HCT116 (cell line): ENCODE measurements at regions not wholly inside any gene's neighbourhood (a gene's known extent, or its start where the extent isn't known, plus 50 kb on each side); places are given as distances from the start of the nearest gene placed in this dataset.

Source experiments
- ATAC-seq: fragments of 200-7000 bp; cut with Tn5 transposase; 2 replicates; pipeline ENCODE4 v1.9.1; 2020; ENCODE audit warnings: mild to moderate bottlenecking, moderate library complexity
- BruUV-seq: library from RNA; stranded (reverse); fragments of 400-500 nt; replicated peaks from 2 replicates; lab custom pipeline; 2021; lab: Mats Ljungman, UMichigan
- CTCF ChIA-PET: fragments of 300-600 bp; sonication (Branson Sonifier 250); formaldehyde crosslinking; loops from one replicate; lab custom pipeline; 2021; ENCODE audit warnings: antibody characterized with exemption; lab: Charles Lee
- POLR2A ChIA-PET: fragments of 300-600, 350-600 bp; sonication (Branson Sonifier 250); formaldehyde crosslinking; loops from one replicate; lab custom pipeline; 2021; ENCODE audit warnings: antibody characterized with exemption; lab: Charles Lee
- RAD21 ChIA-PET, 2 experiments: fragments of 300-600 bp; sonication (Branson Sonifier 250); formaldehyde crosslinking; loops; one replicate each; lab custom pipeline; 2023; ENCODE audit warnings: low total read pairs in 2 of 2; ENCODE audit not compliant: uncharacterized antibody in 2 of 2, unreplicated experiment in 2 of 2, low non-redundant PET in 1 of 2; lab: Charles Lee
- DNase-seq: peaks from one replicate; pipeline ENCODE4 v3.0.0-alpha.2; 2010; ENCODE audit warnings: low read depth, low spot score
- H2AFZ ChIP-seq: fragments of 200-600 bp; shearing (Covaris generic), sonication (generic); 2 replicates; pipeline ENCODE4 v1.6.1; 2017; ENCODE audit warnings: low read depth, mixed run types, mixed read lengths, antibody characterized with exemption, low read length; ENCODE audit not compliant: poor library complexity, severe bottlenecking
- H3K27ac ChIP-seq: 2 replicates; pipeline ENCODE4 v1.5.1; 2012; ENCODE audit warnings: low read depth, low read length
- H3K27me3 ChIP-seq: fragments of 200-600 bp; sonication (generic); 2 replicates; pipeline ENCODE4 v1.6.1; 2016; ENCODE audit warnings: mixed run types, low read length, mixed read lengths; ENCODE audit not compliant: insufficient read depth
- H3K36me3 ChIP-seq, 2 experiments: fragments of 200-500 bp in 1 of 2; fragments of 200-600 bp in 1 of 2; sonication (Bioruptor generic) in 1 of 2; sonication (generic) in 1 of 2; 2 replicates each; pipeline versions ENCODE4 v1.5.1 to v1.6.1; 2014 to 2016; ENCODE audit warnings: low read length in 2 of 2, inconsistent platforms in 1 of 2, mixed read lengths in 1 of 2, mixed run types in 1 of 2; ENCODE audit not compliant: insufficient read depth in 2 of 2, control insufficient read depth in 1 of 2
- H3K4me1 ChIP-seq, 2 experiments: fragments of 200-600 bp in 1 of 2; sonication (generic) in 1 of 2; 2 replicates each; pipeline versions ENCODE4 v1.5.1 to v1.6.1; 2012 to 2017; ENCODE audit warnings: low read length in 2 of 2, inconsistent platforms in 1 of 2, mild to moderate bottlenecking in 1 of 2, mixed read lengths in 1 of 2, mixed run types in 1 of 2, moderate library complexity in 1 of 2; ENCODE audit not compliant: insufficient read depth in 2 of 2, control insufficient read depth in 1 of 2
- H3K4me2 ChIP-seq: fragments of 200-600 bp; sonication (generic); 2 replicates; pipeline ENCODE4 v1.6.1; 2017; ENCODE audit warnings: mixed run types, low read length, mixed read lengths
- H3K4me3 ChIP-seq, 2 experiments: fragments of 200-600 bp in 1 of 2; sonication (generic) in 1 of 2; replicated peaks in 1 of 2; 2 replicates each; pipeline ENCODE4 v1.5.1; 2011 to 2016; ENCODE audit warnings: low read length in 2 of 2, control low read depth in 1 of 2, low read depth in 1 of 2, mild to moderate bottlenecking in 1 of 2, mixed read lengths in 1 of 2, mixed run types in 1 of 2
- H3K79me2 ChIP-seq: fragments of 200-600 bp; sonication (generic); 2 replicates; pipeline ENCODE4 v1.6.1; 2017; ENCODE audit warnings: mild to moderate bottlenecking, mixed run types, low read length, moderate library complexity, mixed read lengths; ENCODE audit not compliant: insufficient read depth
- H3K9ac ChIP-seq: fragments of 200-600 bp; sonication (generic); 2 replicates; pipeline ENCODE4 v1.6.1; 2016; ENCODE audit warnings: low read length, mixed read lengths
- H3K9me2 ChIP-seq: fragments of 200-600 bp; sonication (generic), shearing (Covaris generic); 2 replicates; pipeline ENCODE4 v1.6.1; 2017; ENCODE audit warnings: mixed run types, mild to moderate bottlenecking, moderate library complexity; ENCODE audit not compliant: insufficient read depth
- H3K9me3 ChIP-seq, 2 experiments: fragments of 200-500 bp in 1 of 2; fragments of 200-600 bp in 1 of 2; sonication (Bioruptor generic) in 1 of 2; sonication (generic) in 1 of 2; 2 replicates each; pipeline ENCODE4 v1.6.1; 2014 to 2017; ENCODE audit warnings: low read length in 2 of 2, mixed read lengths in 2 of 2, inconsistent platforms in 1 of 2, low read depth in 1 of 2, mild to moderate bottlenecking in 1 of 2, mixed run types in 1 of 2, moderate library complexity in 1 of 2; ENCODE audit not compliant: control insufficient read depth in 1 of 2, insufficient read depth in 1 of 2
- H4K20me1 ChIP-seq: fragments of 200-600 bp; sonication (generic), shearing (Covaris generic); 2 replicates; pipeline ENCODE4 v1.6.1; 2017; ENCODE audit warnings: mixed run types, mild to moderate bottlenecking, moderate library complexity; ENCODE audit not compliant: insufficient read depth
- ATF3 ChIP-seq: IDR thresholded peaks from 2 replicates; pipeline ENCODE4 v1.6.1; 2012
- CTCF ChIP-seq, 3 experiments: fragments of 200-600 bp in 1 of 3; sonication (generic) in 1 of 3; IDR thresholded peaks in 2 of 3; conservative IDR thresholded peaks in 1 of 3; 2 replicates each; pipeline ENCODE4 v1.5.1; 2012 to 2017; ENCODE audit warnings: low read depth in 2 of 3, low read length in 2 of 3, antibody characterized with exemption in 1 of 3, borderline replicate concordance in 1 of 3, control low read depth in 1 of 3, mild to moderate bottlenecking in 1 of 3, mixed read lengths in 1 of 3, mixed run types in 1 of 3, moderate library complexity in 1 of 3; ENCODE audit not compliant: insufficient read depth in 1 of 3
- ELF1 ChIP-seq: IDR thresholded peaks from 2 replicates; pipeline ENCODE4 v1.6.1; 2012; ENCODE audit warnings: low read depth, borderline replicate concordance
- EZH2 ChIP-seq: fragments of 200-600 bp; sonication (generic); IDR thresholded peaks from 2 replicates; pipeline ENCODE4 v1.6.1; 2017; ENCODE audit warnings: antibody characterized with exemption, mixed run types
- FOSL1 ChIP-seq: IDR thresholded peaks from 2 replicates; pipeline ENCODE4 v1.6.1; 2012; ENCODE audit warnings: low read depth
- POLR2AphosphoS5 ChIP-seq: IDR thresholded peaks from 2 replicates; pipeline ENCODE4 v1.6.1; 2011; ENCODE audit warnings: mild to moderate bottlenecking, low read depth, low read length, moderate library complexity
- REST ChIP-seq: IDR thresholded peaks from 2 replicates; pipeline ENCODE4 v1.6.1; 2012; ENCODE audit warnings: low read depth
- TCF7L2 ChIP-seq: IDR thresholded peaks from 2 replicates; pipeline ENCODE4 v1.7.0; 2011; ENCODE audit warnings: borderline replicate concordance, inconsistent platforms; ENCODE audit not compliant: insufficient read depth, insufficient read length; ENCODE audit errors: extremely low read depth
- ZBTB33 ChIP-seq: IDR thresholded peaks from 2 replicates; pipeline ENCODE4 v1.6.1; 2011; ENCODE audit warnings: mild to moderate bottlenecking, low read length, moderate library complexity; ENCODE audit not compliant: insufficient replicate concordance; ENCODE audit errors: extremely low read depth
- ZFX ChIP-seq: fragments of 450-650 bp; IDR thresholded peaks from 2 replicates; pipeline ENCODE4 v1.6.1; 2017
- ZNF274 ChIP-seq: fragments of 200-500 bp; sonication (Bioruptor generic); IDR thresholded peaks from 2 replicates; pipeline ENCODE4 v1.6.1; 2014; ENCODE audit warnings: mild to moderate bottlenecking, low read depth, low read length, inconsistent platforms
- intact Hi-C: fragments of 100-400 bp; cut with micrococcal nuclease; formaldehyde crosslinking; loops from 2 replicates; pipeline ENCODE4 v1.10.0; 2022

GRCh38 chr9:25517701-25518100 is 160.5 kb downstream of the TUSC1 start:
- H3K9me3 ChIP-seq: peaks cover 11 to 14% of the 10 kb centered on the region in 2 experiments; a peak in 2 of 4 replicates
- no peaks in the 10 kb centered on the region for H3K36me3 ChIP-seq
- no peaks in the 10 kb centered on the region for H3K27me3 ChIP-seq
- H3K9ac ChIP-seq: no peak overlapping the region
- CTCF ChIA-PET: no interaction called here
- no peak overlapping the region for H3K27ac ChIP-seq
- intact Hi-C loops: no loop called here
- H3K79me2 ChIP-seq: no peaks in the 10 kb centered on the region
- H4K20me1 ChIP-seq: no peaks in the 10 kb centered on the region
- DNase-seq: no peak
- H3K4me1 ChIP-seq: no peaks in the 10 kb centered on the region
- POLR2A ChIA-PET: no interaction called here
- H3K4me2 ChIP-seq: no peak overlapping the region
- no peak overlapping the region for H2AFZ ChIP-seq
- no peak for TF ChIP-seq POLR2AphosphoS5
- TF ChIP-seq ELF1: no peak
- no peak for TF ChIP-seq ZNF274
- no peak for TF ChIP-seq ATF3
- no peak for TF ChIP-seq TCF7L2
- TF ChIP-seq FOSL1: no peak
- no peak for TF ChIP-seq ZBTB33
- TF ChIP-seq CTCF (IDR thresholded peaks at IDR 0.05 in 2 of 3, conservative IDR thresholded peaks at IDR 0.05 in 1 of 3; ENCODE audit: borderline replicate concordance in 1 of 3, insufficient read depth in 1 of 3, low read depth in 2 of 3, low read length in 2 of 3): no peak
- no peak for TF ChIP-seq REST
- no peak for TF ChIP-seq EZH2
- TF ChIP-seq ZFX: no peak
- BruUV-seq: no TSS peak
- RAD21 ChIA-PET: no interaction called here
- ATAC-seq: no peak
- H3K9me2 ChIP-seq: no peaks in the 10 kb centered on the region
- no peak overlapping the region for H3K4me3 ChIP-seq
